Left forelimb (tissue), 1 donor: ENCODE measurements at regions not wholly inside any gene's neighbourhood (a gene's known extent, or its start where the extent isn't known, plus 50 kb on each side); places are given as distances from the start of the nearest gene placed in this dataset.

ENCODE experiments used
- DNase-seq: peaks from one replicate; pipeline ENCODE4 v3.0.0-alpha.2; 2018; ENCODE audit warnings: low spot score

- no peak for DNase-seq
Observed at GRCh38 chr14:51546603-51547258, 105.0 kb upstream of the FRMD6 start.

GRCh38 chr14:51547260-51547659 is 104.5 kb upstream of the FRMD6 start:
- DNase-seq, result no peak

GRCh38 chr14:51547701-51548100 is 104.0 kb upstream of the FRMD6 start:
- DNase-seq, result no peak

GRCh38 chr14:51548187-51548586 is 103.5 kb upstream of the FRMD6 start:
- DNase-seq, result no peak

GRCh38 chr14:51550636-51551035 is 101.1 kb upstream of the FRMD6 start:
- no peak for DNase-seq

GRCh38 chr14:51552275-51552674 is 99.4 kb upstream of the FRMD6 start:
- DNase-seq, result no peak

GRCh38 chr14:51552768-51553404 is 98.8 kb upstream of the FRMD6 start:
- no peak for DNase-seq

- no peak for DNase-seq
Observed at GRCh38 chr14:51554339-51554920, 97.3 kb upstream of the FRMD6 start.

- no peak for DNase-seq
Observed at GRCh38 chr14:51554953-51555352, 96.8 kb upstream of the FRMD6 start.

- DNase-seq, result no peak
Observed at GRCh38 chr14:51561141-51561540, 90.6 kb upstream of the FRMD6 start.

- DNase-seq, result no peak
Observed at GRCh38 chr14:51562816-51563215, 88.9 kb upstream of the FRMD6 start.

- no peak for DNase-seq
Observed at GRCh38 chr14:51563560-51563959, 88.2 kb upstream of the FRMD6 start.

GRCh38 chr14:51564460-51564859 is 87.2 kb upstream of the FRMD6 start:
- no peak for DNase-seq

- no peak for DNase-seq
Observed at GRCh38 chr14:51564986-51565604, 86.6 kb upstream of the FRMD6 start.

- DNase-seq, result no peak
Observed at GRCh38 chr14:51566831-51567582, 84.7 kb upstream of the FRMD6 start.

GRCh38 chr14:51568366-51568765 is 83.3 kb upstream of the FRMD6 start:
- DNase-seq, result no peak

GRCh38 chr14:51573607-51574006 is 78.1 kb upstream of the FRMD6 start:
- no peak for DNase-seq

- no peak for DNase-seq
Observed at GRCh38 chr14:51574009-51574408, 77.7 kb upstream of the FRMD6 start.

GRCh38 chr14:51575349-51576116 is 76.2 kb upstream of the FRMD6 start:
- no peak for DNase-seq

- DNase-seq, result no peak
Observed at GRCh38 chr14:51576117-51576430, 75.6 kb upstream of the FRMD6 start.

- no peak for DNase-seq
Observed at GRCh38 chr14:51576879-51577278, 74.8 kb upstream of the FRMD6 start.

GRCh38 chr14:51578853-51579252 is 72.9 kb upstream of the FRMD6 start:
- no peak for DNase-seq
